Heart right ventricle (tissue), 16 donors: ENCODE measurements at regions not wholly inside any gene's neighbourhood (a gene's known extent, or its start where the extent isn't known, plus 50 kb on each side); places are given as distances from the start of the nearest gene placed in this dataset.
A peak's percentile ranks its signal among the peaks of the same experiment; 100 is the strongest.

Experiments
- ATAC-seq, 8 donors: fragments of 200-7000 bp; cut with Tn5 transposase; one replicate each; pipeline ENCODE4 v1.9.1; 2020; ENCODE audit warnings: mild to moderate bottlenecking in 8 of 8, moderate library complexity in 8 of 8, moderate number of reproducible peaks in 1 of 8
- DNase-seq, 2 donors: peaks; one replicate each; pipeline ENCODE4 v3.0.0-alpha.2; 2020
- H3K27ac ChIP-seq, 10 donors: fragments of 200-600 bp; sonication (generic) in 2 of 10; one replicate each; pipeline versions ENCODE4 v1.5.0 to v1.8.0; 2020 to 2022; ENCODE audit warnings: mild to moderate bottlenecking in 3 of 10
- H3K27me3 ChIP-seq, 7 donors: fragments of 200-600 bp; one replicate each; pipeline ENCODE4 v1.8.0; 2021 to 2022; ENCODE audit warnings: mild to moderate bottlenecking in 2 of 7
- H3K36me3 ChIP-seq, 9 donors: fragments of 200-600 bp; sonication (generic) in 1 of 9; one replicate each; pipeline versions ENCODE4 v1.5.0 to v1.8.0; 2020 to 2022; ENCODE audit warnings: mild to moderate bottlenecking in 2 of 9
- H3K4me1 ChIP-seq, 9 donors: fragments of 200-600 bp; sonication (generic) in 1 of 9; one replicate each; pipeline versions ENCODE4 v1.5.0 to v1.8.0; 2020 to 2022; ENCODE audit warnings: mild to moderate bottlenecking in 4 of 9
- H3K4me3 ChIP-seq, 10 donors: fragments of 200-600 bp; sonication (generic) in 2 of 10; one replicate each; pipeline versions ENCODE4 v1.5.0 to v1.8.0; 2020 to 2022; ENCODE audit warnings: mild to moderate bottlenecking in 7 of 10, moderate library complexity in 2 of 10
- H3K9me3 ChIP-seq, 11 donors: fragments of 200-600 bp in 10 of 11; sonication (generic) in 2 of 11; one replicate each; pipeline versions ENCODE4 v1.5.0 to v1.8.0; 2013 to 2022; ENCODE audit warnings: mild to moderate bottlenecking in 2 of 11, control low read depth in 1 of 11, moderate library complexity in 1 of 11
- CTCF ChIP-seq, 9 donors: fragments of 200-600 bp; sonication (generic) in 2 of 9; IDR thresholded peaks; one replicate each; pipeline versions ENCODE4 v1.5.0 to v1.8.0; 2021 to 2022; ENCODE audit warnings: antibody characterized with exemption in 9 of 9, mild to moderate bottlenecking in 5 of 9, moderate library complexity in 1 of 9
- whole genome bisulfite sequencing, 2 donors: extraction: QIAGEN DNeasy Blood & Tissue Kit; methylation state at CpG; one replicate each; pipeline ENCODE4 v1.1.7; 2013; ENCODE audit warnings: inconsistent platforms in 1 of 2; 5-methylcytosine and 5-hydroxymethylcytosine counted together
- intact Hi-C, 10 donors: fragments of 100-400 bp; cut with DNase I; formaldehyde crosslinking; loops; one replicate each; pipeline versions ENCODE4 v1.11.1 to v1.14.2; 2022
- donor health status: Arrhythmogenic right ventricular cardiomyopathy.
- donor health status: ischemic (EF 13 %, LVEDD 7.1; RV severe dilation, severe dysfunction).
- donor health status: healthy with polysubstance abuse.
- donor health status: DM: no; HTN: yes; CAD: no.
- donor health status: DM: no; HTN: no; CAD: no.
- donor health status: ischemic (EF 25% LVEDD 6.9; RV normal size, moderate dysfunction).
- donor health status: ischemic (EF 25% LVEDD 5.7; RV mildly dilated, moderate dysfunction).
- donor health status: healthy.
- donor health status: DM: yes; HTN: yes; CAD: no.
- donor health status: Ischemic cardiomyopathy.
- donor health status: ischemic (EF 35%, LVEDD 5.7; RV mildly dilated, moderate dysfunction).
- donor health status: nonischemic (EF 11% LVEDD 7.7; RV severe dilation, severe dysfunction).
- donor health status: DM: yes; HTN: yes; CAD: no.
- donor health status: PGD.
- donor health status: ischemic (EF 29% LVEDD 5.4; RV normal size, mild dysfunction).
- donor health status: nonischemic (EF 23%, LVEDD 6.1; RV moderate dilation, normal function).

GRCh38 chr7:94064541-94065191, 60.5 kb upstream of the BET1 start:
- H3K4me1 ChIP-seq = peaks cover 0 to 14% (median 0%) of the 10 kb centered on the region in 9 donors
- intact Hi-C loops = no loop called here
- no peak overlapping the region for H3K27ac ChIP-seq
- WGBS, 2 donors = 33 to 39% methylated on average over 4 of the region's 4 CpGs
- peak in 1 of 8 donors; percentile 22 for ATAC-seq
- TF ChIP-seq CTCF (IDR thresholded peaks at IDR 0.05) = peak in 3 of 9 donors; percentile 16 to 40 (median 32)
- H3K36me3 ChIP-seq = no peaks in the 10 kb centered on the region
- no peak for DNase-seq
- no peaks in the 10 kb centered on the region for H3K9me3 ChIP-seq
- H3K4me3 ChIP-seq = no peak overlapping the region
- peaks cover 0 to 31% (median 0%) of the 10 kb centered on the region in 7 donors for H3K27me3 ChIP-seq

GRCh38 chr7:94067047-94067446, 62.9 kb upstream of the BET1 start:
- Histone ChIP-seq H3K27ac (no peak overlapping the region), H3K27me3 (peaks cover 0 to 27% (median 0%) of the 10 kb centered on the region in 7 donors), H3K36me3 (no peaks in the 10 kb centered on the region), H3K9me3 (no peaks in the 10 kb centered on the region), H3K4me3 (no peak overlapping the region), H3K4me1 (peaks cover 0 to 14% (median 0%) of the 10 kb centered on the region in 9 donors)
- DNase-seq (no peak), ATAC-seq (no peak)
- TF ChIP-seq CTCF (IDR thresholded peaks at IDR 0.05) = no peak
- intact Hi-C loops = no loop called here
- 86 to 91% methylated on average over 1 of the region's 1 CpG for WGBS, 2 donors

GRCh38 chr7:94067506-94067905, 63.4 kb upstream of the BET1 start:
- no peaks in the 10 kb centered on the region for H3K36me3 ChIP-seq
- no peak overlapping the region for H3K27ac ChIP-seq
- H3K4me3 ChIP-seq = no peak overlapping the region
- H3K9me3 ChIP-seq = no peaks in the 10 kb centered on the region
- H3K27me3 ChIP-seq = peaks cover 0 to 23% (median 0%) of the 10 kb centered on the region in 7 donors
- WGBS, 2 donors = 91 to 93% methylated on average over 3 of the region's 3 CpGs
- DNase-seq (no peak), ATAC-seq (no peak)
- no peak for TF ChIP-seq CTCF (IDR thresholded peaks at IDR 0.05)
- peaks cover 0 to 14% (median 0%) of the 10 kb centered on the region in 9 donors for H3K4me1 ChIP-seq
- intact Hi-C loops = no loop called here

DNA sequence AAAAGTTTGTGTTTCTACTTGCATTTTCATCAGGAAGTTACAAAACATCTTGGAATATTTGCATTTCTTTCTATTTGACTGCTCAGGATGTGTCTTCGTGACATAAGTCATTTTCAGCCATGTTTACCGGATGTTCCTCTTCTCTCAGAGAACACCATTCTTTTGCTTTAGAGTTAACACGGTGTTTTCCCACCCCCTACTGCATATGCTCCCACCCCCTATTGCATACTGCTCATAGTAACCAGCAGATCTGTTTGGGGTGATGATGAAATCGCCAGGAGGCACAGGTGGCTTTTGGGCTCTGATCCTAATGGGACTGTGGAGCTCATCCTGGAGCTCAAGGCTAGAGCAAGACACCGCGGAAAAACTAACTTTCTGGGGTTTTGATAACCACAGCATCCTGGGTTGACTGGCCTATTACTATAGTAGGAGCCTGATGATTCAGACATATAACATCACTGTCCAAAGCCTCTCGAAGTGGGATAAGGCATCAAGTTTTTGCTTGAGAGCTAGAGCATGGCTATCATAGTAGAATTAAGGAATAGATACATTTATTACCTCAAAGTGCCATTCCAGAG, 65.1 kb upstream of the BET1 start:
- Histone ChIP-seq H3K4me1 (peaks cover 0 to 12% (median 0%) of the 10 kb centered on the region in 9 donors), H3K4me3 (no peak overlapping the region), H3K27me3 (peaks cover 0 to 6% (median 0%) of the 10 kb centered on the region in 7 donors), H3K27ac (no peak overlapping the region), H3K9me3 (no peaks in the 10 kb centered on the region), H3K36me3 (no peaks in the 10 kb centered on the region)
- no peak for ATAC-seq
- DNase-seq = no peak
- intact Hi-C loops = no loop called here
- TF ChIP-seq CTCF (IDR thresholded peaks at IDR 0.05) = no peak
- 68 to 91% methylated on average over 7 of the region's 7 CpGs for WGBS, 2 donors
